RWPE2 (cell line): ENCODE measurements at regions not wholly inside any gene's neighbourhood (a gene's known extent, or its start where the extent isn't known, plus 50 kb on each side); places are given as distances from the start of the nearest gene placed in this dataset.

Experiments
- ATAC-seq: fragments of 200-7000 bp; cut with Tn5 transposase; 3 replicates; pipeline ENCODE4 v1.9.1; 2021; ENCODE audit warnings: low read depth
- DNase-seq: peaks from one replicate; pipeline ENCODE4 v3.0.0-alpha.2; 2020; ENCODE audit warnings: low spot score
- H3K27ac ChIP-seq: fragments of 450-650 bp; 2 replicates; pipeline ENCODE4 v1.5.1; 2017; ENCODE audit warnings: mild to moderate bottlenecking; ENCODE audit not compliant: poor library complexity, severe bottlenecking
- H3K27me3 ChIP-seq: fragments of 250-450 bp; sonication (Bioruptor Pico); 2 replicates; pipeline ENCODE4 v1.5.1; 2021; ENCODE audit warnings: mild to moderate bottlenecking, moderate library complexity; ENCODE audit not compliant: insufficient read depth, poor library complexity, severe bottlenecking
- H3K36me3 ChIP-seq: fragments of 250-450 bp; sonication (Bioruptor Pico); 2 replicates; pipeline ENCODE4 v1.5.1; 2020; ENCODE audit warnings: low read depth, mild to moderate bottlenecking, moderate library complexity
- H3K4me1 ChIP-seq: fragments of 250-450 bp; sonication (Bioruptor Pico); 2 replicates; pipeline ENCODE4 v1.5.1; 2021; ENCODE audit warnings: mild to moderate bottlenecking, moderate library complexity; ENCODE audit not compliant: insufficient read depth, poor library complexity, severe bottlenecking
- H3K4me3 ChIP-seq: fragments of 250-450 bp; sonication (Bioruptor Pico); 2 replicates; pipeline ENCODE4 v1.5.1; 2021; ENCODE audit warnings: mild to moderate bottlenecking, moderate library complexity; ENCODE audit not compliant: severe bottlenecking
- H3K9me3 ChIP-seq: fragments of 250-450 bp; sonication (Bioruptor Pico); 2 replicates; pipeline ENCODE4 v1.5.1; 2021; ENCODE audit warnings: mild to moderate bottlenecking, moderate library complexity; ENCODE audit not compliant: severe bottlenecking
- CTCF ChIP-seq: fragments of 450-650 bp; IDR thresholded peaks from one replicate; pipeline ENCODE4 v1.5.1; 2017; ENCODE audit warnings: mild to moderate bottlenecking, moderate library complexity; ENCODE audit not compliant: poor library complexity, severe bottlenecking

GRCh38 chr2:105545730-105546627, 147.1 kb upstream of the FHL2 start:
- no peak overlapping the region for H3K27ac ChIP-seq
- no peaks in the 10 kb centered on the region for H3K9me3 ChIP-seq
- peak; percentile 88 for TF ChIP-seq CTCF
- H3K36me3 ChIP-seq = no peaks in the 10 kb centered on the region
- no peaks in the 10 kb centered on the region for H3K27me3 ChIP-seq
- no peak overlapping the region for H3K4me3 ChIP-seq
- no peaks in the 10 kb centered on the region for H3K4me1 ChIP-seq
- DNase-seq (no peak), ATAC-seq (peak; percentile 71; the same call in 2 of the 3 replicates)

DNA sequence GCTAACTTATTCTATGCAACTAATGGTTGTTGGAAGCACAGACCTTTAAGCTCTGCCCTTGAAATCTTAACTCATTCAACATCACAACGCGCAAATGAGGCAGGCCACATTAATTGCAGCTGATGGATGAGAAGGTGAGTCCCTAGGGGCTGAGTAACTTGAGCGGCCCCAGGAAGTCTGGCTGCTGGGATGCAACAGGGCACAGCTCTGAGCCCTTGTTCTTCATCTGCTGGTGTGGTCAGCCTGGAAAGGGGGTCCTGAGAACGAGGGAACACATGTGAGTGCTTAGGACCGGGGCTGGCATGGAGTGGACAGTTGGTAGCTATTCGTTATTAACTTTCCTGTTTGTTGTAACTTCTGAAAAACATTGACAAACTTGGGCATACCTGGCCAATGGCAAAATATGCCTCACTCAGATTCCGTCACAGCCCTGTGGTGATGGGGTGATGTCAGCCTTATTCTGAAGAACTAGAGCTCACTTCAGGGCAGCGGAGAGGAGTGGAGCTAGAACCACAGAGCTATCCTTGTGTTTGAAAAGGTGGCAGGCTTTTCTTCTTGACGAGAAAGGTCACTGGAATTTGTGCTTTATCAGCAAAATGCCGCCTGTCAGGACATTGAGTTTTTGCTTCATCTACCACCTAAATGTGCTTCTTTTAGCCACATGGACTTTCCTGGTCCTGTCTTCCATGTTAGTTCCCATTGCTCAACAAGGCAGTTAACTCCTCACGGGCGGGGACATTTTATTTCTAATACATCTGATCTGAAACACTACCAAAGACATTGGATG, 145.9 kb upstream of the FHL2 start:
- no peak for DNase-seq
- TF ChIP-seq CTCF = no peak
- Histone ChIP-seq H3K4me1 (no peaks in the 10 kb centered on the region), H3K9me3 (no peaks in the 10 kb centered on the region), H3K36me3 (no peaks in the 10 kb centered on the region), H3K27me3 (no peaks in the 10 kb centered on the region), H3K4me3 (no peak overlapping the region), H3K27ac (no peak overlapping the region)
- ATAC-seq = no peak

DNA sequence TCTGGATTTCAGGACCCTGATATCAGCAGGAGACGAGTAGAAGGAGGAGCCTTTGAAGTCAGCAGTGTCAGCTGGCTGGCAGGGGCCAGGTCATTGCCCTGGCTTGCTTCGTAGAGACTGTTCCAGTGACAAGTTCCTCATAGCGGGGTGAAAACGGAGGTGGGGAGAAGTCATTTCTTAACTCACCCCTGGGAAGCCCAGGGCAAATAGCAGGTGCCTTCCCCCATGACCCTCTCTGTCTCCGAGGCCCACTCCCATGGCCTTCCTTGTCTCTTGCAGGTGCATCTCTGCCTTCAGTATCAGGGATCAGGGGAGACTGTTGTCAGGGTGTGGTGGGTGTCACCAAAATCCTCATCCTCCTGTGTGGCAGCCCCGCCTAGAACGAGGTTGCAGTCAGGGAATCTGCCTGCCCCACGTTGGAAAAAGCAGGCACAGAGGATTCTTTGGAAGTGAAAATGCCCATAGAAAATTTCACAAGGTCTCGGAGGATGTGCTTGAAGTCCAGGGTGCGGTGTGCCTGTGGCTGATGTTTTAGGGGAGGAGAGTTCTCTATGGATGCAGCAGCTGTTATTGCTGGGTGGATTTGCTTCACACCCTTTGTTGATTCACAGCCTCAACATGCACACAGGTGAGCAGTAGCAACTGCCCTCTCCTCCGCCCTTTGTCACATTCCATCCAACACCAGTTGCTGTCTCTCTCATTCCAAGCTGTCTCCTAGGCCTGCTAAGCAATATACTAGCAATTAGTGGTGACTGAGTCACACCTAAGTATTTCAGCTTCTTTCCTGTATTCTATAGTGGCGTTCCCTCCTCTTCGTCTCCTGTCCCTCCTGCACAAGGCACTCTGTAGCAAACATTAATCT, 142.6 kb upstream of the FHL2 start:
- no peak overlapping the region for H3K27ac ChIP-seq
- no peak for DNase-seq
- H3K36me3 ChIP-seq = no peaks in the 10 kb centered on the region
- H3K27me3 ChIP-seq = no peaks in the 10 kb centered on the region
- peak; percentile 73 for ATAC-seq
- TF ChIP-seq CTCF = no peak
- no peaks in the 10 kb centered on the region for H3K9me3 ChIP-seq
- no peak overlapping the region for H3K4me3 ChIP-seq
- no peaks in the 10 kb centered on the region for H3K4me1 ChIP-seq

DNA sequence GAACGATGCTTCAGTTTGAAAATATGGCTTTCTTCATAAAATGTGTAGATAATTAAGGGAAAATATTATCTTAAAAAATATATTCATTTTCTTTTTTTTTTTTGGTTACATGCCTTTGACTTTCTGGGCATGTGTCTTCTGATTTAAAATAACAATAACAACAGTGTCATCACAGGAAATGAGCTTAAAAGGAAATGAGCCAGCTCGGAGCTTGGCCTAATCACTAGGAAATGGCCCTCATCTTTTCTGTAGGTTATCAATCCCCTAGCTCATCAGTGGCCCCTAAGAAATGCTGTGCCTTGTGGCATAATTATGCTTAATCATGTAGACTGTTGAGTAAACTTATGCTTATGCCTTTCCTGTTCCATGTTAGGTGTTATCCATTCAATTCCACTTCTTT, 141.8 kb upstream of the FHL2 start:
- no peaks in the 10 kb centered on the region for H3K9me3 ChIP-seq
- no peak overlapping the region for H3K4me3 ChIP-seq
- no peaks in the 10 kb centered on the region for H3K36me3 ChIP-seq
- ATAC-seq = no peak
- no peaks in the 10 kb centered on the region for H3K4me1 ChIP-seq
- no peaks in the 10 kb centered on the region for H3K27me3 ChIP-seq
- DNase-seq = no peak
- H3K27ac ChIP-seq = no peak overlapping the region
- no peak for TF ChIP-seq CTCF
